ENCODE measurements at regions not wholly inside any gene's neighbourhood (a gene's known extent, or its start where the extent isn't known, plus 50 kb on each side); places are given as distances from the start of the nearest gene placed in this dataset.

- H3K27me3 Mint-ChIP-seq (ENCODE audit: unreplicated experiment) = no peaks in the 10 kb centered on the region
- peaks cover 35% of the 10 kb centered on the region for H3K4me1 Mint-ChIP-seq (ENCODE audit: low read depth, unreplicated experiment)
- intact Hi-C loops (cut with micrococcal nuclease; ENCODE audit: unreplicated experiment) = no loop called here
- no peak overlapping the region for H3K27ac Mint-ChIP-seq (ENCODE audit: unreplicated experiment)
- DNase-seq = no peak
- TF ChIP-seq CTCF (IDR thresholded peaks at IDR 0.05; ENCODE audit: unreplicated experiment) = no peak
- H3K4me3 Mint-ChIP-seq (ENCODE audit: low read depth, unreplicated experiment) = no peak overlapping the region
- CTCF ChIA-PET = interaction anchor here (0.6 to 0.9 kb wide), 2 partner anchors 69 to 87 kb away, joined by 3 read pairs; no protein-coding TSS in a partner anchor
- H3K36me3 Mint-ChIP-seq (ENCODE audit: insufficient read depth, unreplicated experiment) = peaks cover 9% of the 10 kb centered on the region
- no TSS peak for BruUV-seq (replicated peaks)
- H3K9me3 Mint-ChIP-seq (ENCODE audit: low read depth, unreplicated experiment) = peaks cover 5% of the 10 kb centered on the region
Observed at GRCh38 chr2:39524756-39525635, 87.9 kb upstream of the MAP4K3 start.

- Mint-ChIP-seq H3K36me3 (ENCODE audit: insufficient read depth, unreplicated experiment) (peaks cover 9% of the 10 kb centered on the region), H3K9me3 (ENCODE audit: low read depth, unreplicated experiment) (peaks cover 5% of the 10 kb centered on the region), H3K27me3 (ENCODE audit: unreplicated experiment) (no peaks in the 10 kb centered on the region), H3K4me1 (ENCODE audit: low read depth, unreplicated experiment) (peaks cover 35% of the 10 kb centered on the region), H3K4me3 (ENCODE audit: low read depth, unreplicated experiment) (no peak overlapping the region), H3K27ac (ENCODE audit: unreplicated experiment) (no peak overlapping the region)
- TF ChIP-seq CTCF (IDR thresholded peaks at IDR 0.05; ENCODE audit: unreplicated experiment) = no peak
- intact Hi-C loops (cut with micrococcal nuclease; ENCODE audit: unreplicated experiment) = no loop called here
- CTCF ChIA-PET = no interaction called here
- no peak for DNase-seq
- no TSS peak for BruUV-seq (replicated peaks)
Observed at GRCh38 chr2:39525636-39526412, 88.7 kb upstream of the MAP4K3 start.

GRCh38 chr2:39528701-39529100 lies 91.6 kb upstream of the MAP4K3 start:
- no peak overlapping the region for H3K4me3 Mint-ChIP-seq (ENCODE audit: low read depth, unreplicated experiment)
- BruUV-seq (replicated peaks) = no TSS peak
- no peak overlapping the region for H3K27ac Mint-ChIP-seq (ENCODE audit: unreplicated experiment)

GRCh38 chr2:39529836-39530235 lies 92.8 kb upstream of the MAP4K3 start:
- BruUV-seq (replicated peaks) = no TSS peak
- intact Hi-C loops (cut with micrococcal nuclease; ENCODE audit: unreplicated experiment) = no loop called here
- H3K36me3 Mint-ChIP-seq (ENCODE audit: insufficient read depth, unreplicated experiment) = no peaks in the 10 kb centered on the region
- peaks cover 24% of the 10 kb centered on the region for H3K4me1 Mint-ChIP-seq (ENCODE audit: low read depth, unreplicated experiment)
- no peak overlapping the region for H3K27ac Mint-ChIP-seq (ENCODE audit: unreplicated experiment)
- H3K4me3 Mint-ChIP-seq (ENCODE audit: low read depth, unreplicated experiment) = no peak overlapping the region
- CTCF ChIA-PET = no interaction called here
- H3K9me3 Mint-ChIP-seq (ENCODE audit: low read depth, unreplicated experiment) = no peaks in the 10 kb centered on the region
- no peak for TF ChIP-seq CTCF (IDR thresholded peaks at IDR 0.05; ENCODE audit: unreplicated experiment)
- no peak for DNase-seq
- H3K27me3 Mint-ChIP-seq (ENCODE audit: unreplicated experiment) = no peaks in the 10 kb centered on the region

More at GRCh38 chr2:39528701-39529100, 91.6 kb upstream of the MAP4K3 start:
- Mint-ChIP-seq H3K36me3 (ENCODE audit: insufficient read depth, unreplicated experiment) (no peaks in the 10 kb centered on the region), H3K4me1 (ENCODE audit: low read depth, unreplicated experiment) (peaks cover 22% of the 10 kb centered on the region), H3K9me3 (ENCODE audit: low read depth, unreplicated experiment) (no peaks in the 10 kb centered on the region), H3K27me3 (ENCODE audit: unreplicated experiment) (no peaks in the 10 kb centered on the region)
- no peak for TF ChIP-seq CTCF (IDR thresholded peaks at IDR 0.05; ENCODE audit: unreplicated experiment)
- DNase-seq = no peak
- intact Hi-C loops (cut with micrococcal nuclease; ENCODE audit: unreplicated experiment) = no loop called here
- CTCF ChIA-PET = no interaction called here
